ENCODE measurements at regions not wholly inside any gene's neighbourhood (a gene's known extent, or its start where the extent isn't known, plus 50 kb on each side); places are given as distances from the start of the nearest gene placed in this dataset.

DNA sequence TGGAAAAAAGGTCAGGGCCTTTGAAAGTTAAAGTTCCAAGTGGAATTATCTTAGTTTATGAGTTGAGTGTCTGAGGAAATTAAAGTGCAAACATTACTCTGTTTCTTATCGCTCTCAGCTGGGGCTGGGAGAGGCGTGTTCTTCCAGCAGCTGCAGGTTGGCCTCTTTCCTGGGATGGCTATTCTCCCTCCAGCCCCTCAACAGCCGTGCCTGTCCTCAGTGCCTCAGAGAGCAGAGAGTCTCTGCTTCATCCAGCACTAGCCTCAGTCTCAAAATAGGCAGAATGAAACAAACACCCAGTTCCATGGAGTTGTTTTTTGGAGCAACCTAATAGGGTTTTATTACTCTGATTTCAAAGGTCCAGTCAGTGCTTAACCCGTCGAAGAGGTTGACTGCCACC, 298.1 kb downstream of the GALR1 start (continued):
- TF ChIP-seq, protein P1, sequence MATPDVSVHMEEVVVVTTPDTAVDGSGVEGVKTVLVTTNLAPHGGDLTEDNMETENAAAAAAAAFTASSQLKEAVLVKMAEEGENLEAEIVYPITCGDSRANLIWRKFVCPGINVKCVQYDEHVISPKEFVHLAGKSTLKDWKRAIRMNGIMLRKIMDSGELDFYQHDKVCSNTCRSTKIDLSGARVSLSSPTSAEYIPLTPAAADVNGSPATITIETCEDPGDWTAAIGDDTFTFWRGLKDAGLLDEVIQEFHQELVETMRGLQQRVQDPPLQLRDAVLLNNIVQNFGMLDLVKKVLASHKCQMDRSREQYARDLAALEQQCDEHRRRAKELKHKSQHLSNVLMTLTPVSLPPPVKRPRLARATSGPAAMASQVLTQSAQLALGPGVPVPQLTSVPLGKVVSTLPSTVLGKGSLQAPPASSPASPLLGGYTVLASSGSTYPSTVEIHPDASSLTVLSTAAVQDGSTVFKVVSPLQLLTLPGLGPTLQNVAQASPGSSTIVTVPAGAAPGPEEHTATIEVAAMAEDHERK (CRISPR knock-in tag; IDR thresholded peaks at IDR 0.05; ENCODE audit: low read depth) = no peak
- TF ChIP-seq REXO4 (CRISPR knock-in tag; IDR thresholded peaks at IDR 0.05; ENCODE audit: borderline replicate concordance) (no peak), AHR (CRISPR knock-in tag; IDR thresholded peaks at IDR 0.05) (no peak), ZNF205 (CRISPR knock-in tag; IDR thresholded peaks at IDR 0.05) (no peak), ZBTB20 (CRISPR knock-in tag; IDR thresholded peaks at IDR 0.05; ENCODE audit: borderline replicate concordance, low read depth) (no peak)
- TF ChIP-seq, protein P2, sequence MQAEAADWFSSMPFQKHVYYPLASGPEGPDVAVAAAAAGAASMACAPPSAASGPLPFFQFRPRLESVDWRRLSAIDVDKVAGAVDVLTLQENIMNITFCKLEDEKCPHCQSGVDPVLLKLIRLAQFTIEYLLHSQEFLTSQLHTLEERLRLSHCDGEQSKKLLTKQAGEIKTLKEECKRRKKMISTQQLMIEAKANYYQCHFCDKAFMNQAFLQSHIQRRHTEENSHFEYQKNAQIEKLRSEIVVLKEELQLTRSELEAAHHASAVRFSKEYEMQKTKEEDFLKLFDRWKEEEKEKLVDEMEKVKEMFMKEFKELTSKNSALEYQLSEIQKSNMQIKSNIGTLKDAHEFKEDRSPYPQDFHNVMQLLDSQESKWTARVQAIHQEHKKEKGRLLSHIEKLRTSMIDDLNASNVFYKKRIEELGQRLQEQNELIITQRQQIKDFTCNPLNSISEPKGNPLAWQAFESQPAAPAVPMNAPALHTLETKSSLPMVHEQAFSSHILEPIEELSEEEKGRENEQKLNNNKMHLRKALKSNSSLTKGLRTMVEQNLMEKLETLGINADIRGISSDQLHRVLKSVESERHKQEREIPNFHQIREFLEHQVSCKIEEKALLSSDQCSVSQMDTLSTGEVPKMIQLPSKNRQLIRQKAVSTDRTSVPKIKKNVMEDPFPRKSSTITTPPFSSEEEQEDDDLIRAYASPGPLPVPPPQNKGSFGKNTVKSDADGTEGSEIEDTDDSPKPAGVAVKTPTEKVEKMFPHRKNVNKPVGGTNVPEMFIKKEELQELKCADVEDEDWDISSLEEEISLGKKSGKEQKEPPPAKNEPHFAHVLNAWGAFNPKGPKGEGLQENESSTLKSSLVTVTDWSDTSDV (CRISPR knock-in tag; IDR thresholded peaks at IDR 0.05) = no peak
- TF ChIP-seq, protein P3, sequence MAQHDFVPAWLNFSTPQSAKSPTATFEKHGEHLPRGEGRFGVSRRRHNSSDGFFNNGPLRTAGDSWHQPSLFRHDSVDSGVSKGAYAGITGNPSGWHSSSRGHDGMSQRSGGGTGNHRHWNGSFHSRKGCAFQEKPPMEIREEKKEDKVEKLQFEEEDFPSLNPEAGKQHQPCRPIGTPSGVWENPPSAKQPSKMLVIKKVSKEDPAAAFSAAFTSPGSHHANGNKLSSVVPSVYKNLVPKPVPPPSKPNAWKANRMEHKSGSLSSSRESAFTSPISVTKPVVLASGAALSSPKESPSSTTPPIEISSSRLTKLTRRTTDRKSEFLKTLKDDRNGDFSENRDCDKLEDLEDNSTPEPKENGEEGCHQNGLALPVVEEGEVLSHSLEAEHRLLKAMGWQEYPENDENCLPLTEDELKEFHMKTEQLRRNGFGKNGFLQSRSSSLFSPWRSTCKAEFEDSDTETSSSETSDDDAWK (CRISPR knock-in tag; IDR thresholded peaks at IDR 0.05) = no peak
- TF ChIP-seq, protein P4, sequence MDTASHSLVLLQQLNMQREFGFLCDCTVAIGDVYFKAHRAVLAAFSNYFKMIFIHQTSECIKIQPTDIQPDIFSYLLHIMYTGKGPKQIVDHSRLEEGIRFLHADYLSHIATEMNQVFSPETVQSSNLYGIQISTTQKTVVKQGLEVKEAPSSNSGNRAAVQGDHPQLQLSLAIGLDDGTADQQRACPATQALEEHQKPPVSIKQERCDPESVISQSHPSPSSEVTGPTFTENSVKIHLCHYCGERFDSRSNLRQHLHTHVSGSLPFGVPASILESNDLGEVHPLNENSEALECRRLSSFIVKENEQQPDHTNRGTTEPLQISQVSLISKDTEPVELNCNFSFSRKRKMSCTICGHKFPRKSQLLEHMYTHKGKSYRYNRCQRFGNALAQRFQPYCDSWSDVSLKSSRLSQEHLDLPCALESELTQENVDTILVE (CRISPR knock-in tag; IDR thresholded peaks at IDR 0.05) = no peak

All from HepG2 (cell line).